ENCODE measurements at regions not wholly inside any gene's neighbourhood (a gene's known extent, or its start where the extent isn't known, plus 50 kb on each side); places are given as distances from the start of the nearest gene placed in this dataset.

GRCh38 chr10:129106314-129106713 is 360.7 kb upstream of the MGMT start:
- TF ChIP-seq ZNF699 (CRISPR knock-in tag; IDR thresholded peaks at IDR 0.05; ENCODE audit: insufficient replicate concordance) (no peak), ZNF274 (IDR thresholded peaks at IDR 0.05; ENCODE audit: borderline replicate concordance, low read depth, low read length) (no peak), ZNF134 (CRISPR knock-in tag; conservative IDR thresholded peaks at IDR 0.05) (no peak), JUNB (CRISPR knock-in tag; conservative IDR thresholded peaks at IDR 0.05) (no peak), ZNF395 (CRISPR knock-in tag; IDR thresholded peaks at IDR 0.05) (no peak), POLR2A (conservative IDR thresholded peaks at IDR 0.05) (no peak), TSHZ1 (CRISPR knock-in tag; IDR thresholded peaks at IDR 0.05) (no peak), MXI1 (IDR thresholded peaks at IDR 0.05; ENCODE audit: low read depth, low read length) (no peak), E2F5 (CRISPR knock-in tag; IDR thresholded peaks at IDR 0.05) (no peak)
- TF ChIP-seq, protein P1, sequence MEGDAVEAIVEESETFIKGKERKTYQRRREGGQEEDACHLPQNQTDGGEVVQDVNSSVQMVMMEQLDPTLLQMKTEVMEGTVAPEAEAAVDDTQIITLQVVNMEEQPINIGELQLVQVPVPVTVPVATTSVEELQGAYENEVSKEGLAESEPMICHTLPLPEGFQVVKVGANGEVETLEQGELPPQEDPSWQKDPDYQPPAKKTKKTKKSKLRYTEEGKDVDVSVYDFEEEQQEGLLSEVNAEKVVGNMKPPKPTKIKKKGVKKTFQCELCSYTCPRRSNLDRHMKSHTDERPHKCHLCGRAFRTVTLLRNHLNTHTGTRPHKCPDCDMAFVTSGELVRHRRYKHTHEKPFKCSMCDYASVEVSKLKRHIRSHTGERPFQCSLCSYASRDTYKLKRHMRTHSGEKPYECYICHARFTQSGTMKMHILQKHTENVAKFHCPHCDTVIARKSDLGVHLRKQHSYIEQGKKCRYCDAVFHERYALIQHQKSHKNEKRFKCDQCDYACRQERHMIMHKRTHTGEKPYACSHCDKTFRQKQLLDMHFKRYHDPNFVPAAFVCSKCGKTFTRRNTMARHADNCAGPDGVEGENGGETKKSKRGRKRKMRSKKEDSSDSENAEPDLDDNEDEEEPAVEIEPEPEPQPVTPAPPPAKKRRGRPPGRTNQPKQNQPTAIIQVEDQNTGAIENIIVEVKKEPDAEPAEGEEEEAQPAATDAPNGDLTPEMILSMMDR (IDR thresholded peaks at IDR 0.05 in 2 of 3, conservative IDR thresholded peaks at IDR 0.05 in 1 of 3; ENCODE audit: insufficient read depth in 2 of 3, low read depth in 1 of 3, low read length in 3 of 3) = no peak

Measured in K562 (cell line).